Panc1 (cell line): ENCODE measurements at regions not wholly inside any gene's neighbourhood (a gene's known extent, or its start where the extent isn't known, plus 50 kb on each side); places are given as distances from the start of the nearest gene placed in this dataset.

Experiments used
- ATAC-seq: fragments of 200-7000 bp; cut with Tn5 transposase; 2 replicates; pipeline ENCODE4 v1.9.1; 2020; ENCODE audit warnings: mild to moderate bottlenecking, moderate library complexity
- BruUV-seq: library from RNA; stranded (reverse); fragments of 400-500 nt; replicated peaks from 2 replicates; lab custom pipeline; 2021; lab: Mats Ljungman, UMichigan
- CTCF ChIA-PET: fragments of 300-600 bp; sonication (Branson Sonifier 250); formaldehyde crosslinking; loops from one replicate; lab custom pipeline; 2022; ENCODE audit warnings: antibody characterized with exemption; lab: Charles Lee
- POLR2A ChIA-PET: fragments of 300-600 bp; sonication (Branson Sonifier 250); formaldehyde crosslinking; loops from one replicate; lab custom pipeline; 2022; ENCODE audit warnings: antibody characterized with exemption; lab: Charles Lee
- DNase-seq: peaks from one replicate; pipeline ENCODE4 v3.0.0-alpha.2; 2010; ENCODE audit warnings: low read depth, low spot score
- H3K27ac ChIP-seq: 2 replicates; pipeline ENCODE4 v1.5.1; 2011; ENCODE audit warnings: mild to moderate bottlenecking, low read length, inconsistent platforms
- H3K27me3 ChIP-seq: fragments of 200-500 bp; sonication (Bioruptor generic); 2 replicates; pipeline ENCODE4 v1.6.0; 2014; ENCODE audit warnings: low read length, inconsistent platforms; ENCODE audit not compliant: control insufficient read depth, insufficient read depth
- H3K36me3 ChIP-seq: fragments of 200-500 bp; sonication (Bioruptor generic); 2 replicates; pipeline ENCODE4 v1.5.1; 2014; ENCODE audit warnings: inconsistent platforms, mild to moderate bottlenecking, low read length, moderate library complexity; ENCODE audit not compliant: control insufficient read depth, insufficient read depth
- H3K4me1 ChIP-seq: 2 replicates; pipeline ENCODE4 v1.5.1; 2011; ENCODE audit warnings: inconsistent platforms, mild to moderate bottlenecking, low read length, moderate library complexity; ENCODE audit not compliant: control insufficient read depth, insufficient read depth
- H3K4me3 ChIP-seq, 2 experiments: 2 replicates each; pipeline ENCODE4 v1.5.1; 2011 to 2012; ENCODE audit warnings: low read depth in 2 of 2, low read length in 2 of 2, mild to moderate bottlenecking in 2 of 2, inconsistent platforms in 1 of 2, moderate library complexity in 1 of 2
- H3K9me3 ChIP-seq: fragments of 200-500 bp; sonication (Bioruptor generic); 2 replicates; pipeline ENCODE4 v1.5.1; 2014; ENCODE audit warnings: low read depth, mild to moderate bottlenecking, inconsistent platforms, low read length, moderate library complexity; ENCODE audit not compliant: control insufficient read depth, insufficient read depth
- CTCF ChIP-seq: fragments of 450-650 bp; IDR thresholded peaks from 2 replicates; pipeline ENCODE4 v1.5.1; 2017; ENCODE audit warnings: mild to moderate bottlenecking
- POLR2AphosphoS5 ChIP-seq: IDR thresholded peaks from 2 replicates; pipeline ENCODE4 v1.6.1; 2012; ENCODE audit warnings: mild to moderate bottlenecking, low read depth, low read length, moderate library complexity
- REST ChIP-seq, 2 experiments: IDR thresholded peaks; 2 replicates each; pipeline ENCODE4 v1.6.1; 2011 to 2012; ENCODE audit warnings: low read depth in 2 of 2, control low read depth in 1 of 2, low read length in 1 of 2, mild to moderate bottlenecking in 1 of 2, moderate library complexity in 1 of 2; ENCODE audit not compliant: insufficient read depth in 1 of 2
- SIN3A ChIP-seq: IDR thresholded peaks from 2 replicates; pipeline ENCODE4 v1.6.1; 2012; ENCODE audit warnings: low read depth, mild to moderate bottlenecking, low read length, moderate library complexity, borderline replicate concordance; ENCODE audit not compliant: insufficient read depth
- TCF7L2 ChIP-seq: IDR thresholded peaks from 2 replicates; pipeline ENCODE4 v1.6.1; 2011; ENCODE audit warnings: mild to moderate bottlenecking, low read depth, low read length, inconsistent platforms
- in situ Hi-C: cut with HindIII; loops from 2 replicates; pipeline ENCODE4 v1.10.0; 2016; ENCODE audit warnings: low sequenced_read_pairs, low pct_unique_long_range_greater_than_20kb
- intact Hi-C: fragments of 100-400 bp; cut with micrococcal nuclease; formaldehyde crosslinking; loops from one replicate; pipeline ENCODE4 v1.10.0; 2022; ENCODE audit not compliant: unreplicated experiment

DNA sequence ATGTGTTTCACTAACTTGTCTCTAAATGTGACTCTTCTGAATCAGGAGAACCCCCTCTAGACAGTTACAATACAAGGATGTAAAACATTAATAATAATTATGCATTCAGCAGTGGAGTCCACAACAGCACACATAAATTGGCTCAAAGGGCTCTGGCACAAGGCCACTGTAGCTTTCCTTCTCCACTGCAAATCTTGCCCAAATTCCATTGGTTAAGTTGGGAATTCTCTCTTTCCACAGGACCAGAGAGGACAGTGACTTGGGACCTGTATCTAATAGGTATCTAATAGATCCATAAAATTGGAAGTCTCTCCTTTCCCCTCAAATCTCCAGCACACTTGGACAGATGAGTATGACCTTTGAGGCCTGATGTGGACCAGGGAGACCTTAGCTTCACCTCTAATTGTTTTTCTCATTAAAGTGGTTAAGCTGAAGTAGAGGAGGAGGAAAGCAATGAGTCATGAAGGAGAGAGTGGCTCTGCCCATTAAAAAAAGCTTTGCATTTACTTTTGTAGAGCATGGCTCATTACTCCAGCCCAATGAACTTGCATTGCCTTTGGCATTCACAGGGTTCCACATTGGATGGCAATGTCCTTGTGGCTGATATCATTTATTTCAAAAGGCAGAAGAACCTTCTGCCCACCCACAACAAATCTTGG lies 72.3 kb upstream of the SH3RF1 start:
- BruUV-seq: no TSS peak
- intact Hi-C loops (no loop called here), in situ Hi-C loops (no loop called here)
- ATAC-seq (no peak), DNase-seq (no peak)
- no peaks in the 10 kb centered on the region for H3K36me3 ChIP-seq
- TF ChIP-seq TCF7L2 (no peak), POLR2AphosphoS5 (no peak), CTCF (no peak), SIN3A (no peak), REST (IDR thresholded peaks at IDR 0.05; ENCODE audit: insufficient read depth in 1 of 2, low read depth in 2 of 2, low read length in 1 of 2) (no peak)
- H3K4me1 ChIP-seq: no peaks in the 10 kb centered on the region
- CTCF ChIA-PET: no interaction called here
- POLR2A ChIA-PET: no interaction called here
- no peaks in the 10 kb centered on the region for H3K9me3 ChIP-seq
- H3K27ac ChIP-seq: no peak overlapping the region
- no peak overlapping the region for H3K4me3 ChIP-seq
- H3K27me3 ChIP-seq: no peaks in the 10 kb centered on the region

- TF ChIP-seq CTCF (no peak), SIN3A (no peak), REST (IDR thresholded peaks at IDR 0.05; ENCODE audit: insufficient read depth in 1 of 2, low read depth in 2 of 2, low read length in 1 of 2) (no peak), TCF7L2 (no peak), POLR2AphosphoS5 (no peak)
- intact Hi-C loops: no loop called here
- DNase-seq: no peak
- ATAC-seq: no peak
- H3K27me3 ChIP-seq: no peaks in the 10 kb centered on the region
- CTCF ChIA-PET: no interaction called here
- H3K36me3 ChIP-seq: no peaks in the 10 kb centered on the region
- no peaks in the 10 kb centered on the region for H3K9me3 ChIP-seq
- in situ Hi-C loops: no loop called here
- no peak overlapping the region for H3K27ac ChIP-seq
- H3K4me3 ChIP-seq: no peak overlapping the region
- POLR2A ChIA-PET: no interaction called here
- BruUV-seq: no TSS peak
- H3K4me1 ChIP-seq: no peaks in the 10 kb centered on the region
Measured at GRCh38 chr4:169342159-169342860, 71.6 kb upstream of the SH3RF1 start.
